Sigmoid colon (tissue), 6 donors: ENCODE measurements at regions not wholly inside any gene's neighbourhood (a gene's known extent, or its start where the extent isn't known, plus 50 kb on each side); places are given as distances from the start of the nearest gene placed in this dataset.

Experiments
- DNase-seq: peaks from one replicate; pipeline ENCODE4 v3.0.0-alpha.2; 2019
- H3K27ac ChIP-seq, 4 donors: fragments of 200-600 bp; sonication (generic); one replicate each; pipeline ENCODE4 v1.5.1; 2016 to 2019; ENCODE audit warnings: mild to moderate bottlenecking in 1 of 4
- H3K27me3 ChIP-seq, 3 donors: fragments of 200-600 bp; sonication (generic); one replicate each; pipeline ENCODE4 v1.5.1; 2019; ENCODE audit warnings: mild to moderate bottlenecking in 1 of 3
- H3K36me3 ChIP-seq, 4 donors: fragments of 200-600 bp; sonication (generic); one replicate each; pipeline ENCODE4 v1.5.1; 2016 to 2019
- H3K4me1 ChIP-seq, 4 donors: fragments of 200-600 bp; sonication (generic); one replicate each; pipeline ENCODE4 v1.5.1; 2017 to 2019
- H3K4me3 ChIP-seq, 4 donors: fragments of 200-600 bp; sonication (generic); one replicate each; pipeline ENCODE4 v1.5.1; 2017 to 2019; ENCODE audit warnings: mild to moderate bottlenecking in 2 of 4, moderate library complexity in 1 of 4
- H3K9me3 ChIP-seq, 4 donors: fragments of 200-600 bp in 3 of 4; sonication (generic) in 3 of 4; one replicate each; pipeline versions ENCODE4 v1.5.1 to v1.6.1; 2013 to 2019
- CTCF ChIP-seq, 4 experiments: fragments of 450-650 bp in 3 of 4; fragments of 200-600 bp in 1 of 4; IDR thresholded peaks; one replicate each; pipeline ENCODE4 v1.5.1; 2016 to 2019; ENCODE audit warnings: antibody characterized with exemption in 4 of 4, mild to moderate bottlenecking in 3 of 4, moderate library complexity in 2 of 4
- EP300 ChIP-seq, 4 donors: sonication (generic); formaldehyde crosslinking; IDR thresholded peaks; one replicate each; pipeline ENCODE4 v1.6.1; 2017; ENCODE audit warnings: antibody characterized with exemption in 4 of 4
- POLR2A ChIP-seq, 2 donors: fragments of 450-650 bp; IDR thresholded peaks; one replicate each; pipeline ENCODE4 v1.6.1; 2016; ENCODE audit warnings: antibody characterized with exemption in 2 of 2, mild to moderate bottlenecking in 2 of 2, moderate library complexity in 2 of 2
- POLR2AphosphoS5 ChIP-seq, 4 donors: sonication (generic); formaldehyde crosslinking; IDR thresholded peaks; one replicate each; pipeline ENCODE4 v1.6.1; 2017; ENCODE audit warnings: antibody characterized with exemption in 4 of 4
- WGBS, 2 donors: extraction: QIAGEN DNeasy Blood & Tissue Kit; methylation state at CpG; one replicate each; pipeline ENCODE4 v1.1.7; 2013; 5-methylcytosine and 5-hydroxymethylcytosine counted together
- intact Hi-C: fragments of 100-400 bp; cut with DNase I; formaldehyde crosslinking; loops from one replicate; pipeline ENCODE4 v1.15.1; 2023
- donor health status: healthy with polysubstance abuse.
- donor health status: healthy.

GRCh38 chr2:176826356-176826755 lies 386.2 kb upstream of the HNRNPA3 start:
- Histone ChIP-seq H3K4me3 (no peak overlapping the region), H3K36me3 (no peaks in the 10 kb centered on the region), H3K4me1 (no peaks in the 10 kb centered on the region), H3K27ac (no peak overlapping the region), H3K9me3 (no peaks in the 10 kb centered on the region), H3K27me3 (no peaks in the 10 kb centered on the region)
- intact Hi-C loops = no loop called here
- 74 to 86% methylated on average over 2 of the region's 2 CpGs for WGBS, 2 donors
- DNase-seq = no peak
- no peak for TF ChIP-seq POLR2AphosphoS5 (IDR thresholded peaks at IDR 0.05)
- TF ChIP-seq CTCF (IDR thresholded peaks at IDR 0.05) = no peak

- no peaks in the 10 kb centered on the region for H3K27me3 ChIP-seq
- 92% methylated on average over 9 of the region's 9 CpGs for WGBS, 2 donors
- intact Hi-C loops = no loop called here
Observed at GRCh38 chr2:176826984-176827668, 385.5 kb upstream of the HNRNPA3 start.

GRCh38 chr2:176830362-176830761 lies 382.2 kb upstream of the HNRNPA3 start:
- Histone ChIP-seq H3K9me3 (no peaks in the 10 kb centered on the region), H3K4me3 (no peak overlapping the region), H3K36me3 (no peaks in the 10 kb centered on the region), H3K27me3 (no peaks in the 10 kb centered on the region), H3K27ac (no peak overlapping the region), H3K4me1 (no peaks in the 10 kb centered on the region)
- DNase-seq = no peak
- 36 to 48% methylated on average over 3 of the region's 3 CpGs for WGBS, 2 donors
- TF ChIP-seq POLR2AphosphoS5 (IDR thresholded peaks at IDR 0.05) = no peak
- TF ChIP-seq POLR2A (IDR thresholded peaks at IDR 0.05) = no peak
- TF ChIP-seq CTCF (IDR thresholded peaks at IDR 0.05) = no peak
- no peak for TF ChIP-seq EP300 (IDR thresholded peaks at IDR 0.05)
- intact Hi-C loops = no loop called here

More at GRCh38 chr2:176826984-176827668, 385.5 kb upstream of the HNRNPA3 start:
- Histone ChIP-seq H3K4me1 (no peaks in the 10 kb centered on the region), H3K36me3 (no peaks in the 10 kb centered on the region), H3K9me3 (no peaks in the 10 kb centered on the region), H3K4me3 (no peak overlapping the region), H3K27ac (no peak overlapping the region)
- TF ChIP-seq EP300 (IDR thresholded peaks at IDR 0.05) = no peak
- no peak for TF ChIP-seq CTCF (IDR thresholded peaks at IDR 0.05)
- TF ChIP-seq POLR2A (IDR thresholded peaks at IDR 0.05) = no peak
- TF ChIP-seq POLR2AphosphoS5 (IDR thresholded peaks at IDR 0.05) = no peak
- no peak for DNase-seq

GRCh38 chr2:176832086-176832485 lies 380.5 kb upstream of the HNRNPA3 start:
- no peak overlapping the region for H3K4me3 ChIP-seq
- intact Hi-C loops = no loop called here
- H3K9me3 ChIP-seq = no peaks in the 10 kb centered on the region
- TF ChIP-seq POLR2A (IDR thresholded peaks at IDR 0.05) (no peak), POLR2AphosphoS5 (IDR thresholded peaks at IDR 0.05) (no peak), CTCF (IDR thresholded peaks at IDR 0.05) (no peak), EP300 (IDR thresholded peaks at IDR 0.05) (no peak)
- no peaks in the 10 kb centered on the region for H3K36me3 ChIP-seq
- 89 to 96% methylated on average over 6 of the region's 6 CpGs for WGBS, 2 donors
- DNase-seq = no peak
- H3K27me3 ChIP-seq = no peaks in the 10 kb centered on the region
- no peaks in the 10 kb centered on the region for H3K4me1 ChIP-seq
- no peak overlapping the region for H3K27ac ChIP-seq

GRCh38 chr2:176833671-176834070 lies 378.9 kb upstream of the HNRNPA3 start:
- TF ChIP-seq POLR2AphosphoS5 (IDR thresholded peaks at IDR 0.05) (no peak), CTCF (IDR thresholded peaks at IDR 0.05) (no peak), POLR2A (IDR thresholded peaks at IDR 0.05) (no peak), EP300 (IDR thresholded peaks at IDR 0.05) (no peak)
- Histone ChIP-seq H3K4me3 (no peak overlapping the region), H3K27me3 (no peaks in the 10 kb centered on the region), H3K4me1 (no peaks in the 10 kb centered on the region), H3K9me3 (no peaks in the 10 kb centered on the region), H3K36me3 (no peaks in the 10 kb centered on the region), H3K27ac (no peak overlapping the region)
- DNase-seq = no peak
- intact Hi-C loops = no loop called here
